PC-9 (cell line): ENCODE measurements at regions not wholly inside any gene's neighbourhood (a gene's known extent, or its start where the extent isn't known, plus 50 kb on each side); places are given as distances from the start of the nearest gene placed in this dataset.
"Not testable (repeated sequence)": the region's sequence is repeated elsewhere in the genome, so short reads cannot be mapped to it uniquely, and the experiment has no call there.

ENCODE experiments used
- EZH2 ChIP-seq: fragments of 200-600 bp; sonication (generic); IDR thresholded peaks from 2 replicates; pipeline ENCODE4 v1.8.0; 2017; ENCODE audit warnings: antibody characterized with exemption, low read depth
- TF ChIP-seq, protein P1 (sequence below): fragments of 200-600 bp; sonication (generic); conservative IDR thresholded peaks from 2 replicates; pipeline ENCODE4 v1.6.1; 2017; ENCODE audit warnings: mixed run types, antibody characterized with exemption, mild to moderate bottlenecking, moderate library complexity

DNA sequence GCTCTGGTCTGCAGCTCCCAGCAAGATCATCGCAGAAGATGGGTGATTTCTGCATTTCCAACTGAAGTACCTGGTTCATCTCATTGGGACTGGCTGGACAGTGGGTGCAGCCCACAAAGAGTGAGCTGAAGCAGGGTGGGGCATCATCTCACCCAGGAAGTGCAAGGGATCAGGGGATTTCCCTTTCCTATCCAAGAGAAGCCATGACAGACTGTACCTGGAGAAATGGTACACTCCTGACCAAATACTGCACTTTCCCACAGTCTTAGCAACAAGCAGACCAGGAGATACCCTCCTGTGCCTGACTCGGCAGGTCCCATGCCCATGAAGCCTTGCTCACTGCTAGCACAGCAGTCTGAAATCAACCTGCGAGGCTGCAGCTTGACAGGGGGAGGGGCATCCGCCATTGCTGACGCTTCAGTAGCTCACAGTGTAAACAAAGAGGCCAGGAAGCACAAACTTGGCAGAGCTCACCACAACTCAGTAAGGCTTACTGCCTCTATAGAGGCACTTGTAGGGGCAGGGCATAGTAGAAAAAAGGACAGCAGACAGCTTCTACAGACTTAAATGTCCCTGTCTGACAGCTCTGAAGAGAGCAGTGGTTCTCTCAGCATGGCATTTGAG is 60.5 kb downstream of the AREG start:
- TF ChIP-seq, protein P1, sequence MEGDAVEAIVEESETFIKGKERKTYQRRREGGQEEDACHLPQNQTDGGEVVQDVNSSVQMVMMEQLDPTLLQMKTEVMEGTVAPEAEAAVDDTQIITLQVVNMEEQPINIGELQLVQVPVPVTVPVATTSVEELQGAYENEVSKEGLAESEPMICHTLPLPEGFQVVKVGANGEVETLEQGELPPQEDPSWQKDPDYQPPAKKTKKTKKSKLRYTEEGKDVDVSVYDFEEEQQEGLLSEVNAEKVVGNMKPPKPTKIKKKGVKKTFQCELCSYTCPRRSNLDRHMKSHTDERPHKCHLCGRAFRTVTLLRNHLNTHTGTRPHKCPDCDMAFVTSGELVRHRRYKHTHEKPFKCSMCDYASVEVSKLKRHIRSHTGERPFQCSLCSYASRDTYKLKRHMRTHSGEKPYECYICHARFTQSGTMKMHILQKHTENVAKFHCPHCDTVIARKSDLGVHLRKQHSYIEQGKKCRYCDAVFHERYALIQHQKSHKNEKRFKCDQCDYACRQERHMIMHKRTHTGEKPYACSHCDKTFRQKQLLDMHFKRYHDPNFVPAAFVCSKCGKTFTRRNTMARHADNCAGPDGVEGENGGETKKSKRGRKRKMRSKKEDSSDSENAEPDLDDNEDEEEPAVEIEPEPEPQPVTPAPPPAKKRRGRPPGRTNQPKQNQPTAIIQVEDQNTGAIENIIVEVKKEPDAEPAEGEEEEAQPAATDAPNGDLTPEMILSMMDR, result not testable (repeated sequence)
- not testable (repeated sequence) for TF ChIP-seq EZH2
